ENCODE measurements at regions not wholly inside any gene's neighbourhood (a gene's known extent, or its start where the extent isn't known, plus 50 kb on each side); places are given as distances from the start of the nearest gene placed in this dataset.

DNA sequence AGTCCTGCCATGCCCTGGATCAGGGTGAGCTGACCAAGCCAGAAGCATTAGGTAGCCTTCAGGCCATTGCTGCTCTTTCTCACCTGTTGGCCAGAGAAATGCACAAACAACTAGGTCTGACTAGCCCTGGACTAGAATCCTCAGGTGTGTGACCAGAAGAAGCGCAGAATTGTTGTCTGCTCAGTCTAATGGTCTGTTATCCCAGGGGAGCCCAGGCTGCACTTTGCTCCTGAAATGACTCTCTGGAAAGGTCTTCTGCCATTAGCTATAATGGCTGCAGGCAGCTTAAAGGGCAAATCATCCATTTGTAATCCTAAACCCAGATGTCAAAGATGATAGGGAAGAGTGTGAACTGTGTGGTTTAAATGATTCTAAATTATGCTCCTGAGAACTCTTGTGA lies 246.1 kb downstream of the NFKBIZ start:
- TF ChIP-seq, protein P1, sequence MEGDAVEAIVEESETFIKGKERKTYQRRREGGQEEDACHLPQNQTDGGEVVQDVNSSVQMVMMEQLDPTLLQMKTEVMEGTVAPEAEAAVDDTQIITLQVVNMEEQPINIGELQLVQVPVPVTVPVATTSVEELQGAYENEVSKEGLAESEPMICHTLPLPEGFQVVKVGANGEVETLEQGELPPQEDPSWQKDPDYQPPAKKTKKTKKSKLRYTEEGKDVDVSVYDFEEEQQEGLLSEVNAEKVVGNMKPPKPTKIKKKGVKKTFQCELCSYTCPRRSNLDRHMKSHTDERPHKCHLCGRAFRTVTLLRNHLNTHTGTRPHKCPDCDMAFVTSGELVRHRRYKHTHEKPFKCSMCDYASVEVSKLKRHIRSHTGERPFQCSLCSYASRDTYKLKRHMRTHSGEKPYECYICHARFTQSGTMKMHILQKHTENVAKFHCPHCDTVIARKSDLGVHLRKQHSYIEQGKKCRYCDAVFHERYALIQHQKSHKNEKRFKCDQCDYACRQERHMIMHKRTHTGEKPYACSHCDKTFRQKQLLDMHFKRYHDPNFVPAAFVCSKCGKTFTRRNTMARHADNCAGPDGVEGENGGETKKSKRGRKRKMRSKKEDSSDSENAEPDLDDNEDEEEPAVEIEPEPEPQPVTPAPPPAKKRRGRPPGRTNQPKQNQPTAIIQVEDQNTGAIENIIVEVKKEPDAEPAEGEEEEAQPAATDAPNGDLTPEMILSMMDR (conservative IDR thresholded peaks at IDR 0.05 in 1 of 2, IDR thresholded peaks at IDR 0.05 in 1 of 2; ENCODE audit: low read depth in 1 of 2, low read length in 2 of 2), result no peak
- no peak overlapping the region for H3K4me2 ChIP-seq (ENCODE audit: extremely low read depth, insufficient read depth, low read length)
- H3K9me3 ChIP-seq (ENCODE audit: control insufficient read depth, insufficient read depth, low read depth, low read length), result no peaks in the 10 kb centered on the region
- H3K79me2 ChIP-seq (ENCODE audit: control insufficient read depth, insufficient read depth, low read length), result no peaks in the 10 kb centered on the region
- H4K20me1 ChIP-seq (ENCODE audit: control insufficient read depth, extremely low read depth, insufficient read depth, low read length), result no peaks in the 10 kb centered on the region
- H3K27me3 ChIP-seq (ENCODE audit: control insufficient read depth, insufficient read depth, low read length), result no peaks in the 10 kb centered on the region
- no peaks in the 10 kb centered on the region for H3K4me1 ChIP-seq (ENCODE audit: control insufficient read depth, extremely low read depth, insufficient read depth, low read length)
- no peak overlapping the region for H3K9ac ChIP-seq (ENCODE audit: insufficient read depth, low read length)
- no peak overlapping the region for H3K4me3 ChIP-seq (replicated peaks in 1 of 4; ENCODE audit: control extremely low read depth in 1 of 4, insufficient read depth in 1 of 4, low read depth in 3 of 4, low read length in 4 of 4)
- no peak overlapping the region for H3K27ac ChIP-seq (ENCODE audit: insufficient read depth, low read length)
- DNase-seq (ENCODE audit: low read depth in 2 of 2), result no peak
- H3K36me3 ChIP-seq (ENCODE audit: control insufficient read depth, insufficient read depth, low read length), result no peaks in the 10 kb centered on the region
- no peak overlapping the region for H2AFZ ChIP-seq (ENCODE audit: low read length)

DNA sequence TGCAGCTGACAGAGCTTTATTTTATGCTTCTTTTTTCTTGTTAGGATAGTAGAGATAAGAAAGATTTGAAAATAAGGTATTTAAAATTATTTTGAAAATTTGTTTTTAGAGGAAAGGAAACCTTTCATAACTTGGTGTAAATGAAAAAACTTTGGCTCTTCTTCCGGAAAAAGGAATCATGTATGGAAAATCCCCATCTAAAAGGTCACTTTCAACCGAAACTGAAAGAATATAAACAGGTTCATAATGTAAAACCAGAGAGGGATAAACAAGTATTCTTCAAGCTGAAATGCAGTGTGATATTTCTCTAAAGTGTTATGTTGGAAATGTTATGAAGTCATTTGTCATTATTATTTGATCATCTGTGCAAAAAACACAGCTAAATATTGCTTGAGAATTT lies 246.8 kb downstream of the NFKBIZ start:
- H3K79me2 ChIP-seq (ENCODE audit: control insufficient read depth, insufficient read depth, low read length), result no peaks in the 10 kb centered on the region
- H3K4me3 ChIP-seq (replicated peaks in 1 of 4; ENCODE audit: control extremely low read depth in 1 of 4, insufficient read depth in 1 of 4, low read depth in 3 of 4, low read length in 4 of 4), result no peak overlapping the region
- no peak overlapping the region for H3K9ac ChIP-seq (ENCODE audit: insufficient read depth, low read length)
- no peaks in the 10 kb centered on the region for H3K27me3 ChIP-seq (ENCODE audit: control insufficient read depth, insufficient read depth, low read length)
- no peak overlapping the region for H3K4me2 ChIP-seq (ENCODE audit: extremely low read depth, insufficient read depth, low read length)
- no peaks in the 10 kb centered on the region for H3K4me1 ChIP-seq (ENCODE audit: control insufficient read depth, extremely low read depth, insufficient read depth, low read length)
- no peaks in the 10 kb centered on the region for H3K36me3 ChIP-seq (ENCODE audit: control insufficient read depth, insufficient read depth, low read length)
- no peak for TF ChIP-seq EZH2 (IDR thresholded peaks at IDR 0.05; ENCODE audit: low read length, missing control alignments)
- TF ChIP-seq, protein P1 (conservative IDR thresholded peaks at IDR 0.05 in 1 of 2, IDR thresholded peaks at IDR 0.05 in 1 of 2; ENCODE audit: low read depth in 1 of 2, low read length in 2 of 2), result no peak
- DNase-seq (ENCODE audit: low read depth in 2 of 2), result no peak
- no peaks in the 10 kb centered on the region for H4K20me1 ChIP-seq (ENCODE audit: control insufficient read depth, extremely low read depth, insufficient read depth, low read length)
- no peaks in the 10 kb centered on the region for H3K9me3 ChIP-seq (ENCODE audit: control insufficient read depth, insufficient read depth, low read depth, low read length)
- no peak overlapping the region for H2AFZ ChIP-seq (ENCODE audit: low read length)
- no peak overlapping the region for H3K27ac ChIP-seq (ENCODE audit: insufficient read depth, low read length)

DNA sequence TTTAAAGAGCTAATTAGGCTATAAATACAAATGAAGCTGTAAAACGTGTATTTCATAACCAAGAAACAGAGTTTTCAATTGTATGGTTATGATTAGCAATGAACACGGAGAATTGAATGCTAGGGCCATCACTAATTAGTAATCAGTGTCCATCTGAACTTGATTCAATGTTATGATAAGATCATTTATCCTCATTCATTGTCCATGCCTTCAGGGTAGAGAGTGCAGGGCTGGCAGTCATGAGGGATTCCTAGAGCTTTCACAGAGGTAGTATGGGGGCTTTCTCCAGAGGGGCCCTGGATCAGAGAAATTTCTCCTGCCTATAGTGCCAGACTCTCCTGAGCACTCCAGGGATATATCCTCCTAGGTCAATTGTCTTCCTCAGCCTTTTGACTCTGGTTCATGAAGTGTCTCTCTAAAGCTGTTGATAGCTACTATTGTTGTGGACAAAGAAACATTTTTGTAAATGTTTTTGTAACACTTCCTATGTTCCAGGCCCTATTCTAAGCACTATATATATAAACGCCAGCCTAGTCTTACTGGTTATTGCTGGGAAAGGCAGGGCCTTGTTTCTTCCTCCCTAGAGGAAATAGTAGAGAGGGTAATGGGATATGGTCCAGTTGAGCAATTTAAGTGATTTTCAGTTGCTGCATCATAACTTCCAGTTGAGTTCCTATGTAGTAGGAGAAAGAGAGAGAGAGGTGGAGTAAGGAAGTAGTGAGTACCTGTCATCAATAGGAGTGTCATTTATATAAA lies 249.0 kb downstream of the NFKBIZ start:
- H3K79me2 ChIP-seq (ENCODE audit: control insufficient read depth, insufficient read depth, low read length), result no peaks in the 10 kb centered on the region
- TF ChIP-seq, protein P1 (conservative IDR thresholded peaks at IDR 0.05 in 1 of 2, IDR thresholded peaks at IDR 0.05 in 1 of 2; ENCODE audit: low read depth in 1 of 2, low read length in 2 of 2), result no peak
- no peak for TF ChIP-seq EZH2 (IDR thresholded peaks at IDR 0.05; ENCODE audit: low read length, missing control alignments)
- no peak overlapping the region for H3K4me2 ChIP-seq (ENCODE audit: extremely low read depth, insufficient read depth, low read length)
- no peak overlapping the region for H3K27ac ChIP-seq (ENCODE audit: insufficient read depth, low read length)
- no peak for DNase-seq (ENCODE audit: low read depth in 2 of 2)
- no peaks in the 10 kb centered on the region for H3K36me3 ChIP-seq (ENCODE audit: control insufficient read depth, insufficient read depth, low read length)
- H3K4me1 ChIP-seq (ENCODE audit: control insufficient read depth, extremely low read depth, insufficient read depth, low read length), result no peaks in the 10 kb centered on the region
- H3K9me3 ChIP-seq (ENCODE audit: control insufficient read depth, insufficient read depth, low read depth, low read length), result no peaks in the 10 kb centered on the region
- no peak overlapping the region for H2AFZ ChIP-seq (ENCODE audit: low read length)
- H3K27me3 ChIP-seq (ENCODE audit: control insufficient read depth, insufficient read depth, low read length), result no peaks in the 10 kb centered on the region
- no peak overlapping the region for H3K4me3 ChIP-seq (replicated peaks in 1 of 4; ENCODE audit: control extremely low read depth in 1 of 4, insufficient read depth in 1 of 4, low read depth in 3 of 4, low read length in 4 of 4)
- no peak overlapping the region for H3K9ac ChIP-seq (ENCODE audit: insufficient read depth, low read length)
- H4K20me1 ChIP-seq (ENCODE audit: control insufficient read depth, extremely low read depth, insufficient read depth, low read length), result no peaks in the 10 kb centered on the region

Measured in fibroblast of lung (primary cell).